Stimulated activated CD8-positive, alpha-beta memory T cell treated with anti-CD3 and anti-CD28 coated beads, Interleukin-2, amount 100 ng/mL, for 1 hour (primary cell): ENCODE measurements at regions not wholly inside any gene's neighbourhood (a gene's known extent, or its start where the extent isn't known, plus 50 kb on each side); places are given as distances from the start of the nearest gene placed in this dataset.

Source experiments
- DNase-seq, 2 donors: peaks; one replicate each; pipeline ENCODE4 v3.0.0-alpha.2; 2020; ENCODE audit warnings: low read depth in 2 of 2

DNA sequence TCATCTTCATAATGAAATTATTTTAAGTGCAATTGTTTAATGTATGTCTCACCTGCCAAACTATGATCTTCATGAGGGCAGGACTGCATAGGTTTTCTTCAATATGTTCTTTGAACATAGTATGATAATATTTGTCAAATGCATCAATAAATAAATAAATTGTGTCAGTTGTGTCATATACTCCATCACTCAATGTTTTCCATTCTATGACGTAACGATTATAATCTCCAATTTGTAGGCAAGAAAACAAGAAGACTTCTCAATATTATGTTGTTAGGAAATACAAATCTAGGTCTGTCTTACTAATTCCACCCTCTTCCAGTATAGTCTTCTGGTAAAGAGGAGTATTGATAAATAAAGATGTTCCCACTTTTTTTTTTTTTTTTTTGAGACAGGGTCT, 858.1 kb downstream of the MAFB start:
- no peak for DNase-seq

DNA sequence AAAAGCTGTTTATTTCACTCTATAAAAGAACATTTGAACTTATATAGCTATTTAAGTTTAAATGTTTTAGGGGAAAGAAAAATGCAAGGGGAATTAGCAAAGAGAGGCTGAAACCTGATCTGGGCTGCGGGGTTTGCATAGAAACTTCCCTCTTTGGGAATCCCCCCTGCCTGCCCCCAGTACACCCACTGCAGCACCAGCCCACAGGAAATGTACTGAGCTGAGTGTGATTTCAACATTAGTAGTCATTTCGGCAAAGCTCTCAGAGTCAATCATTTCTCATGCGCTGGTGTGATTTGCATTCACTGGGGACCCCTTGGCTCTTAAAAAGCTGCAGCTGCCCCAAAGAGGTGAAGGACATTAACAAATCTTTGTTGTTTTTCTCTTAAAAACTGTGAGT, 859.4 kb downstream of the MAFB start:
- DNase-seq: no peak

- no peak for DNase-seq
These were observed 859.8 kb downstream of the MAFB start for GRCh38 chr20:39829256-39829655.

- no peak for DNase-seq
These were observed 863.1 kb downstream of the MAFB start for GRCh38 chr20:39825950-39826349.

DNA sequence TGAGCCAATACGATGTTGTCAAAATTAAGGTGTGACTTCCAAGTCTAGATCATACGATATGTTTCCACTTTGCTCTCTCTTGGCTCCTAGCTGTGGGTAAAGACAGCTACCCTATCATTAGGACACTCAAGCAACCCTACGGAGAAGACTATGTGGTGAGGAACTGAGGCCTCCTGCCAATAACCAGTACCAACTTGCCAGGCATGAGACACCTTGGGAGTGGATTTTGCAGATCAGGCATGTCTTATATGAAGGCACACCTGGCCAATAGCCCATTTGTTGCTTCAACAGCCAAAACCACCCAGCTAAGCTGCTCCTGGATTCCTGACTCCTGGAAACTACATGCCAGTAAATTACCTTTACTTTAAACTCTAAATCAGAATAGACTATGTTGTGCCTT, 863.4 kb downstream of the DHX35 start:
- no peak for DNase-seq

GRCh38 chr20:39823224-39823623, 861.1 kb downstream of the DHX35 start:
- no peak for DNase-seq

DNA sequence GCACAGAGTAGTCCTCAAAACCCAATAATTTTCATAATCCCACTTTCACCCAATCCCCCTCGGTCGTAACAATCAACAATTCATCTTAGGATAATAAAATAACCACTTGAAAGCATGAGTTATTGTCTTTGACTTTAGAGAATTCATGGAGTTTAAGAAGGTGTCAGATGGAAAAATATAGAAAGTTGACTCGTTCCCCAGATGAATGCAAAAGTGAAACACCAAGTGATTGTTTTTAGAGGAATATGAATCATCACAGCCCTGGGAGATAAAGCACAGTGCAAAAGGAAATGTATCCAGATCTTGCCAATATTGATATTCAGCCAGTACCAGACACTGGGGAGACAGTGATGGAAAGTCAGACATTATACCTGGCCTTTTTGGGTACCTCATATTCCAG, 860.5 kb downstream of the DHX35 start:
- no peak for DNase-seq

DNA sequence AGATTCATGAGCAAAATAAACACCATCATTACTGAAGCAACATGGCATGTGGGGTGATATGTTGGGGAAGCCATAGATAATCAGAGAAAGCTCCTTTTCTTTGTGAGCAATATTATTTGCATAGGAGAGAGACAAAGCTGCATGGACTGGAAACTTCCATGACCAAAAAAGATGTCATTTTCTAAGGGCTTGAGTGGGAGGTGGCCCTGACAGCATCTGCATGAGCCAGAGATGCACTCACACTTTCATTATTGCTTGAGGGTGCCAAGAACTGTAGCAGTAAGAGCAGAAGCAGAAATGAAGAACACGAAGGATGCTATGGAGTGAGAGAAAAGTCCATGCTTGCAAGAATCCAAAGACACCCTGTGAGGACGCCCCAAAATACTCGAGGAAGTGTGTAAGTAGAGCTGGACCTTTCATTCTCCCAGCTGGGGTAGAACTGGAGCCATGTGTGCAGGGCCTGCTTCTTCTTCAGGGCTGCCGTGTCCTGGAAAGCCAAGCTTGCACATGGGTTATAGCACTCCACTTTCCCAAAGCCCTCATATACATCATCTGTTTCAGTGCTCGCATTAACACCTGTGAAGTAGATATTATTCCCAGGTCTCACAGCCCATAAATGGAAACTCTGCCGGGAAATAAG, 851.2 kb downstream of the DHX35 start:
- no peak for DNase-seq

DNA sequence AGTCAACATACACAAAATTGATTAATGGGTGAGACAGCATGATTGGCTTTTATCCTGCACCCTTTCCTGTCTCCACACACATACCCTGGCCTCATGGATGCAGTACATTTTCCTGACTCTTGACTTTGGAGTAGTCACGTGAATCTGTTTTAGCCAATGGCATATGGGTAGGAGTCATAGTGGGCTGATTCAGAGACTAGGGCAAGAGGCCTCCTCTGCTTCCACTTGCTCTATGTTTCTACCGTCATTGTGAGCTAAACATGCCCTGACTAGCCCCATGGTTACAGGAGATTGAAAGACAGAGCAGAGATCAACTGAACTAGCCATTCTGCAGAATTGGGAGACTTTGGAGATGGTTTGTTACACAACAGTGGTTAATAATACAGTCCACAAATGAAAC, 850.0 kb downstream of the DHX35 start:
- no peak for DNase-seq

DNA sequence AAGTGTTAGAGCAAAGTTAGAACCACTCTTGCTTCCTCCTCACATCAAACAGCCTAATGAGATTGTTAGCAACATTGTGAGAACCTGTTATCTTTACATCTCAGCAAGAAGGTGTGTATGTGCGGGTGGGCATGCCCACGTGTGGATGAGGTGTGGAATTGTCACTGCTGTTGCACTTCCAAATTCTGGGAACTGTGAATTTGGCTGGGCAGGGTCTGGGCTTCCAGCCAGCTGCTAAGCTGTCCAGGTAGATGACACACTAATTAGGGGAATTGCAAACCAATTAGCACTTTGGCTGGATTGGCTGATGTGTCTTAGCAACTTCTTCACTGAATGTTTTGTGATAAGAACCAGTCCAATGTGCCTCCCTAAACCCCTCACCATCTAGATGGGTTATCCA, 848.2 kb downstream of the DHX35 start:
- no peak for DNase-seq

DNA sequence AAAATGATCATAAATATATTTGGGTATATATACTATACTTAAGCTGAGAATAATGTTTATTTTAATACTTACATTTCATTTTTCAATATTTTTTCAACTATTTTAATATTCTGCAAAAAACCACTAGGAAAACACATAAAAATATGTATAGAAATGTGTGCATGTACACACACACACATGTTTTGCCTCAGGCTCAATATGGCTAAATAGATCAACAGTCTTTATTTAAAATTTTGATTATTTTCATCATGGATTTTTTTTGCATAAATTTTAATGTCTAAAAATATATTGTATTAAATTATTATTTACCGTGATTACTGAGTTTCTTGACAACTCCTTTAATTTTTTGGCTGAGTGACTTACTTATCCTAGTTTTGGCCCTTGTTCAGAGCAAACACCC, 846.5 kb downstream of the DHX35 start:
- no peak for DNase-seq

- DNase-seq: no peak
These were observed 838.4 kb downstream of the DHX35 start for GRCh38 chr20:39800548-39800947.

DNA sequence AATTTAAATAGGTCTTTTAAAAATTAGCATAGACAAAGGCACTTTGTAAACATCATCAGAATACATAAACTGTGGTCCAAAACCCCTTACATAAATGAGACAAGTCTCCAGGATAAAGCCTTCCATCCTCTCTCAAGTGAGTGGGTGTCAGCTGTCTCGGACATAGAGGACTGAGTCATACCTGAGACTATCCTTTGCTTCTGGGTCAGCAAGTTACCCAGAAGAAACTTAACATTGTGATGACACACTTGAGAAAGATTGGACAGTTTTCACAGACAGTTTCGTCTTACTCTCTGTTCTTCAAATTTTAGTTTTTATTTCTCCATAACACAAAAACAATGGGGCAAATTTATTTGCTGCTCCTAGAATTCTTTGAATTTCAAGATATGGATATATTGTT, 838.0 kb downstream of the DHX35 start:
- no peak for DNase-seq

DNA sequence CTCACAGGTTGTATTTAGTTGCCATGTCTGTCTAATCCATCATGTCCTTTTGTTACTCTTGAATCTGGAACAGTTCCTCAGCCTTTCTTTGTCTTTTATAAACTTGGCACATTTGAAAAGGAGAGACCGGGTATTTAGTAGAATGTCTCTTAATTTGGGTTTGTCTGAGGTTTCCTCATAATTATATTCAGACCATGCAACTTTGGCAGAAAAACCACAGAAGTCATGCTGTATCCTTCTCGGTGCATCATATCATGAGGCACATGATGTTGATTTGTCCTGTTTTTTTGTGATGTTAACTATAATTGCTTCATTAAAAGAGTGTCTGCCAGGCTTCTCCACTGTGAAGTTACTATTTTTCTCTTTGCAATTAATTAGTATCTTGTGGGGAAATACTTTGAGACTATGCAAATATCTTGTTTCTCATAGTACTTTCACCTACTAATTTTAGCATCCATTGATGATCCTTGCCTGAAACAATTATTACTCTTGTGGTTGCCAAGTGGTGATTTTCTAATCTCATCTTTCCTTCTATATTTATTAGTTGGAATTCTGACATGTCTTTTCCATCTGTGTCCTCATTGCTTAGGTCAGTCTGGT, 837.3 kb downstream of the DHX35 start:
- no peak for DNase-seq

GRCh38 chr20:39795401-39796272, 833.5 kb downstream of the DHX35 start:
- DNase-seq: no peak

DNA sequence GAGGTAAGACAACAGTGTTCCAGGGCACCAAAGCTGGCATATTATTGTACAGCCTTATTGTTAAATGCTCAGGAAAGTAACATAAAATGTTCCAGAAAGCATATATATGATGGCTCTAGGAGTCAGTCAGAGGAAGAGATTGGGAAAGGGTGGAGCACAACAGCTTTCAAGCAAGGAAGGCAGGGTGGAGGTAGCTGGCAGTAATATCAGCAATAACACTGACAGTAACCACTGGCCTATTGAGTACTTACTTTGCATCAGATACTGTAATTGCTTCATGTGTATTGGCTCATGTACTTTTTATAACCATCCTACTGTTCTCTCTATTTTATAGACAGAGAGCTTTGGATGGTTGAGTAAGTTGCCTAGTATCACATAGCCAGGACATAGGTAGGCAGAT, 830.2 kb downstream of the DHX35 start:
- no peak for DNase-seq

DNA sequence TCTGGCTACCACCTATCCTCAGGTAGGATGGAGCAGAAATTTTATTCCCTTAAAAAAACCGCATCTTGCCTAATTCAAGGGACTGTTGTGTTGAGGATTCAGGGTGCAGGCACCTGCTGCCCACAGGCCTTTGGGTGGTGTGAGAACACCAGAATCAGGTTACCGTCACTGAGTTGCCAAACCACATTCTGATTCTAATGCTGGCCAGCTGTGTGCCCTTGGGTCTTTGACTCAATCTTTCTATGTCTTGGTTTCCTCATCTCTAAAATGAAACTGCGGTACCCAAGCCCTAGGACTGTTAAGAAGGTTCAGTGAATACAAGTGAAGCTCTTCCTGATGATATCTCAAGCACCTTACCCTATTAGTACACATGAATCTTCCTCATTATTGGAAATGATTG, 827.3 kb downstream of the DHX35 start:
- no peak for DNase-seq

- no peak for DNase-seq
These were observed 823.2 kb downstream of the DHX35 start for GRCh38 chr20:39785252-39785917.

- DNase-seq: no peak
These were observed 822.5 kb downstream of the DHX35 start for GRCh38 chr20:39784693-39785092.

DNA sequence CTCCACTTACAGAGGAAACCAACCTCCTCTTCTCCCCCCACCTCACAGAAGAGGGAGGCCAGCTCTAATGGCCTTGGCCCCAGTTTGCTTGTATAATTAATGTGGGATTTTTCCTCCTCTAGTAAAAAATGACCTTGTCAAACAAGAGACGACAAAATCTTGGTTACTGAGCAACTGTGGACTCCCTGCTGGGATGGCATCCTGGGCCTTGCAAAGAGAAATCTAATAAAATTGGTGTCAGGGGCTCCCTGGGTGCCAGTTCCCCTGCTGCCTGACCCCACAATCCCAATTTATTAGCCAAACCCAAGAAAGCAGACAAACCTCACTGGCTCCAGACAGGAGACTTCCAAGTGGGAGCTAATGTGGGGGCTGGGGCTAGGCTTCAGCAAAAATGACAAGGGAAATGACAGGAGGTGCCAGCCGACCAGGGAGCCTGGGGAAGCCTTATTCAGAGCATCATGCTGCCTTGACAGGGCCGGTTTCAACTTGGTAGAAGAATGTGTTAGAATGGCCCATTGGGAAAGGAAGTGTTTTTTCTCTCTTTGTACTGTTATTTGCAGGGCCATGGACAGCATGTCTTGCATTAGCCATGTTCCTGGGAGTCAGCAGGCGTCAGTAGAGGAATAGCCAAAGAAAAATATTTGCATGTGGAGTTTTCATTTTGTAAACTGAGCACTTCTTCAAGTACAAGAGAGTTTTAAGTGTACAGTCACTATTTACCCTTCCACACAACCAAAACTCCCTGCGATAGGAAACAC, 816.9 kb downstream of the DHX35 start:
- DNase-seq: no peak

GRCh38 chr20:39778431-39778830, 816.3 kb downstream of the DHX35 start:
- DNase-seq: no peak

DNA sequence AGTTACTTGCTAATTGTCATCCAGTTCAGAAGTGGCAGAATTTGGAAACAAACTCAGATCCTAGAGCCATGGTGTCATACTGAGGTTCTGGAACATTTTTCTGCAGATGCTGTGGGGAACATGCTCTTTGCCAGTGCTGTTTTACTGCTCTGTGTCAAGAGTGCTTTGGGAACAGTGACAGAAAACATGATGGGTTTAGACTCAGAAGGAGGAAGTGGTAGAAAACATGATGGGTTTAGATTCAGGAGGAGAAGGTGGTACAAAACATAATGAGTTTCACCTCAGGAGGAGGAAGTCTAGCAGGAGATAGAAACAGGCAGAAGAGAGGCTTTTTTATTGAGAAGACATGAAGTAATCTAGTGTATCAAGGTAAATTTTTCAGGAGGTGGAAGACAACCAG, 815.5 kb downstream of the DHX35 start:
- no peak for DNase-seq
